Muscle layer of duodenum (tissue), 2 donors: ENCODE measurements at regions not wholly inside any gene's neighbourhood (a gene's known extent, or its start where the extent isn't known, plus 50 kb on each side); places are given as distances from the start of the nearest gene placed in this dataset.

ENCODE experiments used
- H3K27ac ChIP-seq: one replicate; pipeline ENCODE4 v1.7.0; 2013; ENCODE audit warnings: mild to moderate bottlenecking, low read length
- H3K27me3 ChIP-seq: one replicate; pipeline ENCODE4 v1.7.0; 2013; ENCODE audit warnings: low read depth, mild to moderate bottlenecking, control low read depth, low read length
- H3K36me3 ChIP-seq, 2 donors: one replicate each; pipeline ENCODE4 v1.7.0; 2013; ENCODE audit warnings: low read length in 2 of 2, control low read depth in 1 of 2, mild to moderate bottlenecking in 1 of 2; ENCODE audit not compliant: insufficient read depth in 2 of 2, control insufficient read depth in 1 of 2
- H3K4me1 ChIP-seq, 2 donors: one replicate each; pipeline ENCODE4 v1.7.0; 2013; ENCODE audit warnings: low read length in 2 of 2, mild to moderate bottlenecking in 2 of 2, control low read depth in 1 of 2, moderate library complexity in 1 of 2; ENCODE audit not compliant: insufficient read depth in 2 of 2, control insufficient read depth in 1 of 2
- H3K4me3 ChIP-seq, 2 donors: one replicate each; pipeline ENCODE4 v1.7.0; 2013; ENCODE audit warnings: low read length in 2 of 2, low read depth in 1 of 2, mild to moderate bottlenecking in 1 of 2
- H3K9me3 ChIP-seq, 2 donors: one replicate each; pipeline ENCODE4 v1.7.0; 2013; ENCODE audit warnings: low read length in 2 of 2, control low read depth in 1 of 2, mild to moderate bottlenecking in 1 of 2; ENCODE audit not compliant: control insufficient read depth in 1 of 2
- donor health status: healthy.

GRCh38 chr12:59181196-59181777 lies 261.0 kb upstream of the LRIG3 start:
- H3K4me3 ChIP-seq = no peak overlapping the region
- no peaks in the 10 kb centered on the region for H3K36me3 ChIP-seq
- no peaks in the 10 kb centered on the region for H3K4me1 ChIP-seq
- H3K27me3 ChIP-seq = no peaks in the 10 kb centered on the region
- H3K9me3 ChIP-seq = no peaks in the 10 kb centered on the region
- no peak overlapping the region for H3K27ac ChIP-seq

DNA sequence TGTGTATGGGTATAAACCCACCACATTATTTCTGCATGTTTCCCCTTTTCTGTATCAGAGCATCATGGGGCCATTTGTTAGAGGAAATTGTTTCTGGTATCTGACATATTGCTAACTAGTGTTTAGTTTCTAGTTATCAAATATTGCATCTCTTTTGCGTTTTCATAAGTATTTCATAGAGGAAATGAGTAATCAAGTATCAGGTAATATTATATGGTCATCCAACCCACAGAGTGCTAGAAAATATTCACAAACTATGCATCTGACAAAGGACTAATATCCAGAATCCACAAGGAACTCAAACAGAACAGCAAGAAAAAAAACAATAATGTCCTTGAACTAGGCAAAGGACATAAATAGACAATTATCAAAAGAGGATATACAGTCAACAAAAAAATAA lies 258.9 kb upstream of the LRIG3 start:
- Histone ChIP-seq H3K36me3 (no peaks in the 10 kb centered on the region), H3K4me3 (no peak overlapping the region), H3K27ac (no peak overlapping the region), H3K4me1 (no peaks in the 10 kb centered on the region), H3K9me3 (no peaks in the 10 kb centered on the region), H3K27me3 (no peaks in the 10 kb centered on the region)

GRCh38 chr12:59173695-59174094 lies 253.4 kb upstream of the LRIG3 start:
- H3K4me1 ChIP-seq = no peaks in the 10 kb centered on the region
- no peak overlapping the region for H3K4me3 ChIP-seq
- H3K27me3 ChIP-seq = no peaks in the 10 kb centered on the region
- no peaks in the 10 kb centered on the region for H3K36me3 ChIP-seq
- H3K27ac ChIP-seq = no peak overlapping the region
- H3K9me3 ChIP-seq = no peaks in the 10 kb centered on the region

DNA sequence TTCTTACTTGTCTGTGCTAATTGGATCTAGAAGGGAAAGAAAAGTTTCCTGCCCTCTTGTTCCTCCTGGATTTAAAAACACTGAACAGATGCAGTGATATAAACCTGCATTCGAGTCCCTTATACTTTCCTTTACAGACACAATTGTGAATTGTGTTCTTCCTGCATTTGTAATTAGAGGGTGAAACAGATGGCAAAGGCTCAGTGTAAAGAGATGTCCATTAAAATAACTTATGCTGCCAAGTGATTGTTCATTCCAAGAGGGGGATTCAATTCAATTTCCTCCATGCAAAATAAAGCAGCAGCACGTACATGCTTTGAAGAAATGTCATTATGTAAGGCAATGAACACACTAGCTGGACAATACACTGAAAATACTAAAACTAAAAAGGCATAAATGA lies 248.3 kb upstream of the LRIG3 start:
- H3K27ac ChIP-seq = no peak overlapping the region
- no peak overlapping the region for H3K4me3 ChIP-seq
- H3K36me3 ChIP-seq = no peaks in the 10 kb centered on the region
- H3K27me3 ChIP-seq = no peaks in the 10 kb centered on the region
- no peaks in the 10 kb centered on the region for H3K9me3 ChIP-seq
- H3K4me1 ChIP-seq = no peaks in the 10 kb centered on the region

DNA sequence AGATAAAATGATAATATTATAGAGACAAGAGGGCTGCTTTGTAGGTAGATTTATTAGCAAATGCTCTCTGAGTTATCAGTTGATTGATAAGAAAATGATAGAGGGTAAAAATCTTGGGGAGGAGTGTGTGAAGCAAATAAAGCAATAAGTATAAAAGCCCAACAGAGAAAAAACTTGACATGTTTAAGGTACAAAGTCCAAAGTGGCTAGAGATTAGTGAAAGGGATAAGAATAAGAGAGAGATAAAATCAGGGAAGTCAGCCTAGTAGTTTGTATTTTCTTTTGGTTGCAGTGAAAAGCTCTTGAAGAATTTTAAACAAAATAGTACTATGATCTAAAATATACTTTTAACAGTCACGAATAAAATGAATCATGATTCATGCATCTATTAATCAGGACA lies 246.2 kb upstream of the LRIG3 start:
- no peaks in the 10 kb centered on the region for H3K4me1 ChIP-seq
- no peaks in the 10 kb centered on the region for H3K27me3 ChIP-seq
- H3K9me3 ChIP-seq = no peaks in the 10 kb centered on the region
- no peaks in the 10 kb centered on the region for H3K36me3 ChIP-seq
- no peak overlapping the region for H3K27ac ChIP-seq
- no peak overlapping the region for H3K4me3 ChIP-seq

DNA sequence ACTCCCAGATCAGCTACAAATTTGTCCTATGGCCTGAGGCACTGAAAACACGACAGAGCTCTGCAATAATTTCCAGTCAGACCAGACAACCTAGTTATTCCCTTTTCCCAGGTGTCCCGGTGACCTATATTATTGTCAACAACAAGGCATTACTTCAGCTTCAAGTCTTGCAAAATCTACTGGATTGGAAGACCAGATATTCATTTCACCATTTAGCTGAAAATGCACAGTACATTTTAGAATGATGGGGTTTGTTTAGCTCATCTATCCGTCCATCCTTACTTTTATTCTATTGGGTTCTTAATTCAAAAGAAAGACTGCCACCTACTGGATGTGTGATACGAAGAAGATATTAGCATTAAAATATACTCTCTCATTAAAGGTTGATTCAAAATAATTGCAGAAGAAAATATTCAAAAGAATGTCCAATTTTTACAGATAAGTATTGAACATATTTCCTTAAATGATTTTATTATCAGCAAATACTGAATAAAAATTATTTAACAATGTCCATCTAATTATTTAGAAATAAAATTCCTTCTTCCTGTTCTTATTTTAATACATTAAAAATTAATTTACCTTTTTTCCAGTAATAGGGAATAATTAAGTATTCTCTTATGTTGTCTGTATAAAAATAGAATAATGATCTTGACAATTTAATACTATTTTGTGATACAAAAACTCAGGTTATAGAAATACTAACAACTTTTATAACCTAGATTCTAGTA lies 244.9 kb upstream of the LRIG3 start:
- H3K36me3 ChIP-seq = no peaks in the 10 kb centered on the region
- no peaks in the 10 kb centered on the region for H3K27me3 ChIP-seq
- no peak overlapping the region for H3K27ac ChIP-seq
- H3K9me3 ChIP-seq = no peaks in the 10 kb centered on the region
- no peaks in the 10 kb centered on the region for H3K4me1 ChIP-seq
- H3K4me3 ChIP-seq = no peak overlapping the region

DNA sequence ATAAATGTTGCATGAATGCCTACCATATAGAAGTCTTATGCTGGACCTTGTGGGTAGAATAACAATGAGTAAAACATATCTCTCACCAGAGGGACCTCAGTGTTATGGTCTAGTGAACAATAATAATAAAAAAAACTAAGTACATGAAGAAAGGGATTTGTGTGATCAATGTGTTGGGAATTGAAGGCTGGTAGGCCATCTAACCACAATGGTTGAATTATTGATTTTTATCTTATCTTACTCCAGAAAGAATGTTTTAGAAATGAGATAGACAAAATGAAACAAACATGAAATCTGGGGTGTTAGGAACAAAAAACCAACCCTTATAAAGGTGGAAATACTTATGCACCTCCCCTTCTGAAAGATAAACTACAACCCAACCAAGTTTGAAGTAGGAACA lies 243.9 kb upstream of the LRIG3 start:
- Histone ChIP-seq H3K36me3 (no peaks in the 10 kb centered on the region), H3K9me3 (no peaks in the 10 kb centered on the region), H3K4me1 (no peaks in the 10 kb centered on the region), H3K4me3 (no peak overlapping the region), H3K27ac (no peak overlapping the region), H3K27me3 (no peaks in the 10 kb centered on the region)

DNA sequence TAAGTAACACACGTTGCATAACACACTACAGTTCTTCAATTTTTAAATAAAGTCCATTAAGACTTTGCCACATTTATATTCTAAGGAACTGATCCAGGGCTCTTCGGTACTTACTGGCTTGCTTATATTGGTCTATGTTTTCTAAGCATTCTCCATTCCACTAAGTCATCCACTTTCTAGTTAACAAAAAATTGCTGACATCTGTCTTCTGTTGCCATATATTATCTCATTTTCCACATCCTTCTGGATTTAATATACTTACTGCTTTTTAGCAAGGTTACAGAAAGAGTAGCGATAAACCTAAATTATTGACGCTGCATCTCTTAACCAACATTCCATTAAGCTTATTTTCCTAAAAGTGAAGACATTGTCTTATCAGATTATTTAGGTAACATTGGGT lies 238.4 kb upstream of the LRIG3 start:
- Histone ChIP-seq H3K27ac (no peak overlapping the region), H3K4me1 (no peaks in the 10 kb centered on the region), H3K4me3 (no peak overlapping the region), H3K36me3 (no peaks in the 10 kb centered on the region), H3K27me3 (no peaks in the 10 kb centered on the region), H3K9me3 (peaks cover 4 to 5% of the 10 kb centered on the region in 2 donors)

GRCh38 chr12:59158066-59158465 lies 237.8 kb upstream of the LRIG3 start:
- peaks cover 4 to 5% of the 10 kb centered on the region in 2 donors for H3K9me3 ChIP-seq
- H3K36me3 ChIP-seq = no peaks in the 10 kb centered on the region
- no peaks in the 10 kb centered on the region for H3K27me3 ChIP-seq
- no peak overlapping the region for H3K27ac ChIP-seq
- H3K4me1 ChIP-seq = no peaks in the 10 kb centered on the region
- H3K4me3 ChIP-seq = no peak overlapping the region

- H3K36me3 ChIP-seq = no peaks in the 10 kb centered on the region
- H3K4me1 ChIP-seq = no peaks in the 10 kb centered on the region
- H3K4me3 ChIP-seq = no peak overlapping the region
- no peak overlapping the region for H3K27ac ChIP-seq
- H3K9me3 ChIP-seq = peaks cover 4 to 5% of the 10 kb centered on the region in 2 donors
- H3K27me3 ChIP-seq = no peaks in the 10 kb centered on the region
Observed at GRCh38 chr12:59155448-59155847, 235.1 kb upstream of the LRIG3 start.

DNA sequence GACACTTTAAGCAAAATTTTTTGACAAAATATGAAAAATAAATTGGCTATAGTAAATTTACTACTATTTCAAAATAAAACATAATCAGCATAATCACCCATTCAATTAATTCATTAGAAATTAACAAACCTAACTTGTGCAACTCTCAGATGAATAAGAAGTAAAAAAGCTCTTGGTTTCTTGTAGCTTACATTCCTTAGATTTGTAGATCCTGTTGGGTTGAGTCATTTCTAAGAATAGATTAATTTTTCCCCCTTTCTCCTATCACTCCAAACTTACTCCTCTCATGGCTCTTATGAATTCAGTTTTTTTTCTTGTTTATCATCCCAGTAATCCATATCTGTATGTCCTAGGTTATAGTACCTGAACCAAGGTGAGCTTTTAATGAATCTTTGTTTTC lies 230.9 kb upstream of the LRIG3 start:
- Histone ChIP-seq H3K9me3 (peaks cover 0 to 4% of the 10 kb centered on the region in 2 donors), H3K27ac (no peak overlapping the region), H3K27me3 (no peaks in the 10 kb centered on the region), H3K4me1 (no peaks in the 10 kb centered on the region), H3K36me3 (no peaks in the 10 kb centered on the region), H3K4me3 (no peak overlapping the region)
